Ishikawa (cell line): ENCODE measurements at regions not wholly inside any gene's neighbourhood (a gene's known extent, or its start where the extent isn't known, plus 50 kb on each side); places are given as distances from the start of the nearest gene placed in this dataset.

Experiments
- TAF1 ChIP-seq: IDR thresholded peaks from 2 replicates; pipeline ENCODE4 v1.6.1; 2012; ENCODE audit warnings: low read depth, mild to moderate bottlenecking
- TEAD4 ChIP-seq: IDR thresholded peaks from 2 replicates; pipeline ENCODE4 v1.6.1; 2012
- TF ChIP-seq, protein P1 (sequence below): IDR thresholded peaks from 2 replicates; pipeline ENCODE4 v1.6.1; 2012

GRCh38 chr3:24033818-24034217, 88.7 kb downstream of the NR1D2 start:
- TF ChIP-seq TEAD4 = no peak
- TF ChIP-seq, protein P1, sequence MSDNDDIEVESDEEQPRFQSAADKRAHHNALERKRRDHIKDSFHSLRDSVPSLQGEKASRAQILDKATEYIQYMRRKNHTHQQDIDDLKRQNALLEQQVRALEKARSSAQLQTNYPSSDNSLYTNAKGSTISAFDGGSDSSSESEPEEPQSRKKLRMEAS = no peak
- no peak for TF ChIP-seq TAF1
